HL-60 (cell line): ENCODE measurements at regions not wholly inside any gene's neighbourhood (a gene's known extent, or its start where the extent isn't known, plus 50 kb on each side); places are given as distances from the start of the nearest gene placed in this dataset.
"Not testable (repeated sequence)": the region's sequence is repeated elsewhere in the genome, so short reads cannot be mapped to it uniquely, and the experiment has no call there.

Experiments
- CTCF ChIP-seq: IDR thresholded peaks from one replicate; pipeline ENCODE4 v1.5.1; 2011; ENCODE audit warnings: low read length, control low read depth, inconsistent platforms; ENCODE audit not compliant: insufficient read depth
- GABPA ChIP-seq: IDR thresholded peaks from 2 replicates; pipeline ENCODE4 v1.6.1; 2012; ENCODE audit warnings: low read depth
- POLR2AphosphoS5 ChIP-seq: IDR thresholded peaks from 2 replicates; pipeline ENCODE4 v1.6.1; 2012; ENCODE audit warnings: low read depth
- REST ChIP-seq: IDR thresholded peaks from 2 replicates; pipeline ENCODE4 v1.6.1; 2012; ENCODE audit warnings: low read depth; ENCODE audit not compliant: insufficient replicate concordance
- SPI1 ChIP-seq: IDR thresholded peaks from 2 replicates; pipeline ENCODE4 v1.6.1; 2012; ENCODE audit warnings: low read depth, mild to moderate bottlenecking, borderline replicate concordance

DNA sequence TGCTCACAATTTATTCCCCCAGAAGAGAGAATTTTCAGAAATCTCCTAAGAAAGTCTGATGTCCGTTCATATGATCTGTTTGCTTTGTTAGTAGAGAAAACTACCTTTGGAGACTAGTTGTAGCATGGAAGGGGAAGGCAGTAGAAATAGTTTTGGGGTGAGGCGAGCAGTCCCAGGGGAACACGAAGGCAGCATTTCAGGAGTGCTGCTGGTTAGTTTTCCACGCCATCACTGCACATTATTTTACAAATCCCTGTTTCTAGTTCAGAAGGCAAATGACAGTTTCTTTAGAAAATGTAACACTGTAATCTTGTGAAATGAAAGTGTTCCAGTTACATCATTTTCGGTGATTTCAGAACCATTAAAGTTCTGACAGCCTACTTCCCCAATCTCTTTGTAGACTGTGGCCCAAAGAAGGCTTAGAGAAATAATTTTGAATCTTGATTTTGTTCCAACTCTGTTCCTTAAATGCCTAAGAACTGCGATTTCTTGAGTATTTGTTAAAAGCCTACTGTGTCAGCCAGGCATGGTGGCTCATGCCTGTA lies 123.8 kb downstream of the LAT start:
- TF ChIP-seq CTCF, REST, GABPA, POLR2AphosphoS5, SPI1: not testable (repeated sequence)
